Trophoblast cell (in vitro differentiated cells and primary cell): ENCODE measurements at regions not wholly inside any gene's neighbourhood (a gene's known extent, or its start where the extent isn't known, plus 50 kb on each side); places are given as distances from the start of the nearest gene placed in this dataset.

ENCODE experiments used
- DNase-seq, 2 donors: peaks; one replicate each; pipeline ENCODE4 v3.0.0-alpha.2; 2016
- H2AFZ ChIP-seq: 2 replicates; pipeline ENCODE4 v1.6.1; 2013; ENCODE audit warnings: low read length, moderate library complexity, mild to moderate bottlenecking; ENCODE audit not compliant: insufficient read depth, poor library complexity
- H2AK5ac ChIP-seq: 2 replicates; pipeline ENCODE4 v1.6.1; 2013; ENCODE audit warnings: mild to moderate bottlenecking, low read length
- H2BK120ac ChIP-seq: 2 replicates; pipeline ENCODE4 v1.6.1; 2013; ENCODE audit warnings: low read length, mild to moderate bottlenecking, moderate library complexity; ENCODE audit not compliant: insufficient read depth, poor library complexity
- H2BK12ac ChIP-seq: 2 replicates; pipeline ENCODE4 v1.6.1; 2013; ENCODE audit warnings: mild to moderate bottlenecking, low read length, moderate library complexity
- H2BK5ac ChIP-seq: 2 replicates; pipeline ENCODE4 v1.6.1; 2013; ENCODE audit warnings: low read length, low read depth, moderate library complexity, mild to moderate bottlenecking; ENCODE audit not compliant: poor library complexity
- H3K14ac ChIP-seq: 2 replicates; pipeline ENCODE4 v1.6.1; 2013; ENCODE audit warnings: mild to moderate bottlenecking, low read length
- H3K18ac ChIP-seq: 2 replicates; pipeline ENCODE4 v1.6.1; 2013; ENCODE audit warnings: mild to moderate bottlenecking, low read length
- H3K23ac ChIP-seq: 2 replicates; pipeline ENCODE4 v1.6.1; 2013; ENCODE audit warnings: low read length
- H3K27ac ChIP-seq: 2 replicates; pipeline ENCODE4 v1.5.1; 2013; ENCODE audit warnings: low read depth, mild to moderate bottlenecking, inconsistent platforms, low read length, moderate library complexity
- H3K27me3 ChIP-seq: 2 replicates; pipeline ENCODE4 v1.6.1; 2013; ENCODE audit warnings: inconsistent platforms, mild to moderate bottlenecking, low read length, moderate library complexity; ENCODE audit not compliant: insufficient read depth
- H3K36me3 ChIP-seq, 2 experiments: 1 replicate in 1 of 2; 2 replicates in 1 of 2; pipeline ENCODE4 v1.6.1; 2013; ENCODE audit warnings: low read length in 2 of 2, mild to moderate bottlenecking in 2 of 2, moderate library complexity in 1 of 2; ENCODE audit not compliant: insufficient read depth in 2 of 2, control insufficient read depth in 1 of 2
- H3K4ac ChIP-seq: 2 replicates; pipeline ENCODE4 v1.6.1; 2013; ENCODE audit warnings: low read depth, mild to moderate bottlenecking, low read length, moderate library complexity
- H3K4me1 ChIP-seq, 2 experiments: 1 replicate in 1 of 2; 2 replicates in 1 of 2; pipeline ENCODE4 v1.6.1; 2013; ENCODE audit warnings: low read length in 2 of 2, mild to moderate bottlenecking in 2 of 2, moderate library complexity in 1 of 2; ENCODE audit not compliant: insufficient read depth in 2 of 2, control insufficient read depth in 1 of 2
- H3K4me2 ChIP-seq: 2 replicates; pipeline ENCODE4 v1.6.1; 2013; ENCODE audit warnings: inconsistent platforms, mild to moderate bottlenecking, low read length, moderate library complexity
- H3K4me3 ChIP-seq: 2 replicates; pipeline ENCODE4 v1.5.1; 2013; ENCODE audit warnings: mild to moderate bottlenecking, low read depth, low read length, inconsistent platforms
- H3K79me1 ChIP-seq: one replicate; pipeline ENCODE4 v1.6.1; 2013; ENCODE audit warnings: low read length
- H3K79me2 ChIP-seq: 2 replicates; pipeline ENCODE4 v1.6.1; 2013; ENCODE audit warnings: low read length, mild to moderate bottlenecking; ENCODE audit not compliant: control insufficient read depth, insufficient read depth, poor library complexity
- H3K9ac ChIP-seq: 2 replicates; pipeline ENCODE4 v1.6.1; 2013; ENCODE audit warnings: mild to moderate bottlenecking, low read length
- H3K9me3 ChIP-seq: 2 replicates; pipeline ENCODE4 v1.6.1; 2013; ENCODE audit warnings: low read depth, mild to moderate bottlenecking, control low read depth, inconsistent platforms, low read length; ENCODE audit not compliant: insufficient read depth
- H4K12ac ChIP-seq: 2 replicates; pipeline ENCODE4 v1.6.1; 2013; ENCODE audit warnings: low read depth, mild to moderate bottlenecking, low read length, moderate library complexity
- H4K8ac ChIP-seq: 2 replicates; pipeline ENCODE4 v1.6.1; 2013; ENCODE audit warnings: low read depth, mild to moderate bottlenecking, low read length, moderate library complexity
- H4K91ac ChIP-seq: one replicate; pipeline ENCODE4 v1.6.1; 2013; ENCODE audit warnings: low read depth, mild to moderate bottlenecking, low read length, moderate library complexity
- WGBS: extraction: QIAGEN DNeasy Blood & Tissue Kit; methylation state at CpG from one replicate; pipeline ENCODE4 v1.1.7; 2013; ENCODE audit warnings: missing lambda C conversion rate; ENCODE audit not compliant: insufficient read length, insufficient coverage; ENCODE audit errors: extremely low coverage; 5-methylcytosine and 5-hydroxymethylcytosine counted together

GRCh38 chr2:19442731-19443130 is 84.3 kb upstream of the OSR1 start:
- no CpG with 5 or more reads among the region's 3 CpGs for WGBS
- H3K36me3 ChIP-seq, result no peaks in the 10 kb centered on the region
- no peak overlapping the region for H2BK5ac ChIP-seq
- no peak overlapping the region for H3K9ac ChIP-seq
- H3K79me1 ChIP-seq, result no peaks in the 10 kb centered on the region
- H3K4me1 ChIP-seq, result no peaks in the 10 kb centered on the region
- H3K4ac ChIP-seq, result no peak overlapping the region
- H3K4me3 ChIP-seq, result no peak overlapping the region
- H3K79me2 ChIP-seq, result no peaks in the 10 kb centered on the region
- H4K8ac ChIP-seq, result no peak overlapping the region
- H4K91ac ChIP-seq, result no peak overlapping the region
- H3K14ac ChIP-seq, result no peak overlapping the region
- no peak overlapping the region for H4K12ac ChIP-seq
- H3K9me3 ChIP-seq, result no peaks in the 10 kb centered on the region
- no peak overlapping the region for H2AFZ ChIP-seq
- no peak overlapping the region for H2BK12ac ChIP-seq
- H2AK5ac ChIP-seq, result no peak overlapping the region
- no peak overlapping the region for H3K23ac ChIP-seq
- no peaks in the 10 kb centered on the region for H3K27me3 ChIP-seq
- DNase-seq, result no peak
- no peak overlapping the region for H2BK120ac ChIP-seq
- no peak overlapping the region for H3K18ac ChIP-seq
- no peak overlapping the region for H3K27ac ChIP-seq
- no peak overlapping the region for H3K4me2 ChIP-seq

GRCh38 chr2:19439081-19439480 is 80.7 kb upstream of the OSR1 start:
- Histone ChIP-seq H3K9ac (no peak overlapping the region), H3K36me3 (no peaks in the 10 kb centered on the region), H3K4me2 (no peak overlapping the region), H3K18ac (no peak overlapping the region), H3K27me3 (no peaks in the 10 kb centered on the region), H3K23ac (no peak overlapping the region), H2BK120ac (no peak overlapping the region), H3K79me2 (no peaks in the 10 kb centered on the region), H3K27ac (no peak overlapping the region), H3K9me3 (no peaks in the 10 kb centered on the region), H2AK5ac (no peak overlapping the region), H3K14ac (no peak overlapping the region), H4K91ac (no peak overlapping the region), H3K4me1 (peaks cover 0 to 2% of the 10 kb centered on the region in 2 experiments), H2BK5ac (no peak overlapping the region), H2AFZ (no peak overlapping the region), H4K8ac (no peak overlapping the region), H3K79me1 (no peaks in the 10 kb centered on the region), H3K4ac (no peak overlapping the region), H3K4me3 (no peak overlapping the region), H2BK12ac (no peak overlapping the region), H4K12ac (no peak overlapping the region)
- WGBS, result no CpG with 5 or more reads among the region's 2 CpGs
- DNase-seq, result no peak

DNA sequence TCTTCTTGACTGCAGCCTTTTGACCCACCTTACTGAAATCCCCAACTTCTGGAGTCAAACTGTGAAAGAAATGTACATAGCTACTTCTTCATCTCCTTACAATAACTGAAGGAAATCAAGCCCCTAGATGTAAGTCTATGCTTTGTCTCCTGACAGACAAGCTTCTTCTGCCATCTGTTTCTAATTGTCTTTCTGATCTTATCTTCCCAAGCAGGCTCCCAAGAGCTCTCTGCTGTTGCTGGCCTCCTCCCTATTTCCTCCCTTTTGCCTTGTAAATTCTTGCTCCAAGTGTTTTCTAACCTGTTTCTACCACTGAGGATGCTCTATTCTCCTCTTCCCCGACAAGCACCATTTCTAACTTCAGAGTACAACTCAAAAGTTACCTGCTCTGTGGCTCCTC is 77.4 kb upstream of the OSR1 start:
- Histone ChIP-seq H4K91ac (no peak overlapping the region), H3K27me3 (no peaks in the 10 kb centered on the region), H3K23ac (no peak overlapping the region), H3K79me1 (no peaks in the 10 kb centered on the region), H2AFZ (no peak overlapping the region), H3K9me3 (no peaks in the 10 kb centered on the region), H4K8ac (no peak overlapping the region), H3K4me3 (no peak overlapping the region), H2BK12ac (no peak overlapping the region), H2BK120ac (no peak overlapping the region), H3K36me3 (no peaks in the 10 kb centered on the region), H3K4me1 (peaks cover 0 to 2% of the 10 kb centered on the region in 2 experiments), H3K9ac (no peak overlapping the region), H3K18ac (no peak overlapping the region), H3K4me2 (no peak overlapping the region), H3K14ac (no peak overlapping the region), H3K27ac (no peak overlapping the region), H3K79me2 (no peaks in the 10 kb centered on the region), H2BK5ac (no peak overlapping the region), H2AK5ac (no peak overlapping the region), H3K4ac (no peak overlapping the region), H4K12ac (no peak overlapping the region)
- WGBS, result no CpG with 5 or more reads among the region's 1 CpG
- no peak for DNase-seq

- Histone ChIP-seq H3K4ac (no peak overlapping the region), H2BK120ac (no peak overlapping the region), H4K12ac (no peak overlapping the region), H3K4me1 (peaks cover 0 to 2% of the 10 kb centered on the region in 2 experiments), H3K27ac (no peak overlapping the region), H3K23ac (no peak overlapping the region), H2AK5ac (no peak overlapping the region), H4K91ac (no peak overlapping the region), H3K79me1 (no peaks in the 10 kb centered on the region), H3K9ac (no peak overlapping the region), H3K79me2 (no peaks in the 10 kb centered on the region), H3K27me3 (no peaks in the 10 kb centered on the region), H3K36me3 (no peaks in the 10 kb centered on the region), H3K4me3 (no peak overlapping the region), H2BK12ac (no peak overlapping the region), H3K14ac (no peak overlapping the region), H3K18ac (no peak overlapping the region), H2BK5ac (no peak overlapping the region), H3K9me3 (no peaks in the 10 kb centered on the region), H2AFZ (no peak overlapping the region), H3K4me2 (no peak overlapping the region), H4K8ac (no peak overlapping the region)
- DNase-seq, result no peak
Measured at GRCh38 chr2:19434413-19434812, 76.0 kb upstream of the OSR1 start.
